ENCODE measurements at regions not wholly inside any gene's neighbourhood (a gene's known extent, or its start where the extent isn't known, plus 50 kb on each side); places are given as distances from the start of the nearest gene placed in this dataset.

- TF ChIP-seq CTCF (IDR thresholded peaks at IDR 0.05; ENCODE audit: poor library complexity) (no peak), EZH2phosphoT487 (IDR thresholded peaks at IDR 0.05; ENCODE audit: low read depth, severe bottlenecking, unreplicated experiment) (no peak), EZH2 (IDR thresholded peaks at IDR 0.05; ENCODE audit: borderline replicate concordance) (no peak)
These were observed 560.0 kb upstream of the KLHL1 start for GRCh38 chr13:70668293-70668692.

Measured in hepatocyte (in vitro differentiated cells).